HG03457 (cell line): ENCODE measurements at regions not wholly inside any gene's neighbourhood (a gene's known extent, or its start where the extent isn't known, plus 50 kb on each side); places are given as distances from the start of the nearest gene placed in this dataset.
"Not testable (repeated sequence)": the region's sequence is repeated elsewhere in the genome, so short reads cannot be mapped to it uniquely, and the experiment has no call there.

Experiments
- ATAC-seq: cut with Tn5 transposase; IDR thresholded peaks from one replicate; pipeline ENCODE4 v1.9.1; 2021; ENCODE audit warnings: moderate number of reproducible peaks; ENCODE audit not compliant: unreplicated experiment

DNA sequence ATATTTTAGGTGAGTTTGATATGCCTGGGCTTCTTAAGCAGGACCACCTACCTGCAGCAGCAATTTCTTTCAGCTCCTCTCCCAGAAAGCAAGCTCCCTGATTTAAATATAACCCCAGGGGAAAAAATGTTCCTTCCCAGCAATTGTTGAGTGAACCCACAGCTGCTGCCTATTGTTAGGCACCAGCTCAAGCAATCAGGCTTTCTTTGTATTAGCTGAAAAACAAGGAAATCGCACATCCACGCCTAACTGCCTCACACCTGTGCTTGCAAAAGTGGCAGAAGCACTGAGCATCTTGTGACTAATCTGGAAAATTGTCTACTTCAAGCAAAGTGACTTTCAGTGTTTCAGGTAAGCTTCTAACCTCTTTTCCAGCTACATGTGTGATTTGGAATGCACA is 432.2 kb downstream of the SMARCA1 start:
- no peak for ATAC-seq

DNA sequence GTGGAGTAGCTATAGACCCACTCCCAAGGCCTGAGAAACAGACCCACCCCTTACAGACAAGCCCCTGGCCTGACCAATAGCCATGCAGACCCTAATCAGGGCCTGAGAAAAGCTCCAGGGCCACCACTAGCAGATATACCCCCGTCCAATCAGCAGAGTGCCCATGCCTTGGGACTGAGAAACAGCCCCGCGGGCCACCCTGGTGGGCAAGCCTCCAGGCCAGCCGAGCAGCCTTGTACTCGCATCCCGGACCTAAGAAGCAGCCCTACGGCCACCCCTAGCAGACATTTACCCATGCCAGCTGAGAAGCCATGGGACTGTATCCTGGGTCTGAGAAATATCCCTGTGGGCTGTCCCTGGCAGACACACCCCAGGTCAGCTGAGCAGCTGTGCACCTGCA is 436.5 kb downstream of the SMARCA1 start:
- no peak for ATAC-seq

DNA sequence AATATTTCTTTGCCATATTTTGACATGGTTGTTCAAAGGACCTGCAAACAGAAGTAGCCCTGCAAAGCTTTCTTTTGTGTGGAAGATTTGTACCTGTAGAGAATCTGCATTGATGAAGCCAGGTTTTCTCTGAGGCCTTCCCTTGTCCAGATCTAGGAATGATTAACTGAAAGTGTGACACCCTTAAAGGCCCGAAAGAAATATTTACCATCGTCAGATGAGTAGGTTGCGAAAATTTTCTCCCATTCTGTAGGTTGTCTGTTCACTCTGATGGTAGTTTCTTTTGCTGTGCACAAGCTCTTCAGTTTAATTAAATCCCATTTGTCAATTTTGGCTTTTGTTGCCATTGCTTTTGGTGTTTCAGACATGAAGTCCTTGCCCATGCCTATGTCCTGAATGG is 439.0 kb downstream of the SMARCA1 start:
- ATAC-seq = not testable (repeated sequence)

DNA sequence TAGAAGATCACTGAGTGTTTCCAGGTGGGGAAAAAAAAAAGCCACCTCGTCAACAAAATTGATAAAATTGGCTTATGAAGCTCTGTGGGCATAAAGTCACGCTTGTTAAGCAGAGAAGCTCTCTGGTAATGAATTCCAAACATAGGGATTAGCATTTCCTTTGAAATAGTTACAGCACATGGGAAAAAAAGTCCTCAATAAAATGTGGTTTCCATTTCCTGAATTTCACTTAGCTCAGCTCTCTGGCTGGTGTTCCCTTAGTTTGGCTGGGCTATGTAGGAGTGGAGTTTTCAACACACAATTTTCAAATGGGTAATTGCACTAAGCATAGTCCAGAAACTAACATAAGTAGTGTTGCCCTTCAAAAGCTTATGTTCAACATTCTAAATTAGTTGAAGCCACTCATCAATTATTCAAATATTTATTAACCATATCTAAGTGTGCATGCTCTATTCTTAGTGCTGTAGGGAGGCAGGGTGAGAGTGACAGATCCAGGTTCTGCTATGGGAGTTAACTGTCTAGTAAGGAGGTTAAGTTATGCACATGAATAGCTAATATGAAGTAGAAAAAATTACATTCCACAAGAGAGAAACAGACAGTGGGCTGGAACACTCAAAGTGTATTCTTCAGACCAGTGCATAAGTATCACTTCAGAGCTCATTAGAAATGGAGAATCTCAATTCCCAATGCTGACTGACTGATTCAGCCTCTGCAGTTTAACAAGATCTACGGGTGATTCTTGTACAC is 445.7 kb downstream of the SMARCA1 start:
- no peak for ATAC-seq

DNA sequence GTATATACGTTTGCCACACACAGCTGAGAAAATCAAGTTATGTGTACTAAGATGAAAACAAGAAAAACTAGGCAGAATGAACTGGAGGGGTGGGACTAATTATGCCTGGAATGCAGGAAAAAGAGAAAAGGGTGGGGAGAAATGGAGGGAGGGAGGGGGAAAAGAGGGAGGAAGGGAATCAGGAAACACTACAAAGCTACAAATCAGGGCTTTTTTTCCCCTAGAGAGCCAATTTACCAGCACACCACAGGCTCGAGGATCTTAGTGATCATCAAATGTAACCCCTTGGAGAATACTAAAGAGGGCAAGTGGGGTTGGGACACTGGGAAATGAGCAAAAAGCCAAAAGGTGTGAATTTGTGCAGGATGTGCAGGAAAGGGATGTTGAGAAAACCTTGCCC is 451.9 kb downstream of the SMARCA1 start:
- ATAC-seq = no peak

DNA sequence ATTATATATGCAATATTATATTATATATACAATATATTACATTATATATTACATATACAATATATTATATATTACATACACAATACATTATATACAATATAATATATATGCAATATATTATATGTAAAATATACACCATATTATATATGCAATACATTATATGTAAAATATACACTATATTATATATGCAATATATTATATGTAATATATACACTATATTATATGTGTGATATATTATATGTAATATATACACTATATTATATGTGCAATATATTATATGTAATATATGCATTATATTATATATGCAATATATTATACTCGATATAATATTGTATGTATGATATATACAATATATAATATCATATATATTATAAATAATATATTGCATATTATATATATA is 457.4 kb downstream of the SMARCA1 start:
- no peak for ATAC-seq

DNA sequence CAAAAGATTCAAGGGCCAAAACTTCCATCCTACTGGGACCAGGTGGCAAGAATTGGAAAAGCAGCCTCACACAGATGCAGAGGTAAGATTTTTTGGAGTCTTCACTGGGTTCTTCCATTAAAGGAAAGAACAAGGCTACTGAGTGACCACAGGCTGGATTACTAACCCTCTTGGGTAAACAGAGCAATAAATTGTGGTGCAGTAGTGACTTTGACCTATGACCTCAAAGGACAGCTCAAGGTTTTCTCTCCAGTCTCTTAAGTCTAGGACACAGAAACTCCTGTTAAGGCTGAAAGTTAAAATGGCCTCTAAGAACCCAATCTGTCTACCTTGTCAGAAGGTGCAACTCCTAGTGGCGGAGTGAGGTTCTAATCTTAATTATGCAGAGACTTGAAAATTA is 464.9 kb downstream of the SMARCA1 start:
- no peak for ATAC-seq

DNA sequence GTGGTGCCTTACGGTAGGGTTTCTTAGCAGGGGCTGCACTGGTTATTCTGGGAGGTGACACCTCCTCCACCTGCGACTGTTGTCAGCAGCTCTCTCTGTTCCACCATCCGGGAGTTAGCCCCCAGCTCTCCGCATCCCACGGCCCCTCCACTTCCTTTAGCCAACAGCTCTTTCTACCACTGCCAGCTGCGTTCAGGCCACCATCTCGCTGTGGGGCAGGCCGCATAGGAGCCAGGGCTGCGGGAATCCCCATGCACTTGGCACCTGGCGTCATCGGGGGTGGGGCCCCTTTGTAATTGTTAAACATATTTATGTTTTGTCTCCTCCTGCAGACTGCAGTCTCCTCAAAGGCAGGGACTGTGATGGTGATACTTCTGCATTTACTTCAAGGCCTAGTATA is 480.2 kb downstream of the SMARCA1 start:
- ATAC-seq = no peak

DNA sequence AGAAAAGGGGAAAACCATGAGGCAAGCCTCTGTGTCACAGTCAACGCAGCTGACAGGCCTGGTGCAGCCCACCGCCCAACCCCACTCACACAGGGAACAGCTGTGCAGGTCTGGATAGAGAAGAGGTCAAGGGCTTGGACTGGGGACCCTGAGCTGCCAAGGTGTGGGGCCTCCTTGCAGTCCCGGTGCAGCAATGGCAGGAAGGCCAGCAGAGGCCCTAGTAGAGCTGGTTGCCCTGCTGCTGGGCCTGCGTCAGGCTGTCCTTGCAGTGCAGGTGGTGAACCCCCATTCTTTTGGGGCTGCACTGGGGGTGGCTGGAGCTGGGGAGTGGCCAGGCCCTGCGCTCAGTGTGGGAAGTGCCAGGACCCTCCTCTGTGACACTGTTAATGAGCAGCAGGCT is 482.0 kb downstream of the SMARCA1 start:
- no peak for ATAC-seq

DNA sequence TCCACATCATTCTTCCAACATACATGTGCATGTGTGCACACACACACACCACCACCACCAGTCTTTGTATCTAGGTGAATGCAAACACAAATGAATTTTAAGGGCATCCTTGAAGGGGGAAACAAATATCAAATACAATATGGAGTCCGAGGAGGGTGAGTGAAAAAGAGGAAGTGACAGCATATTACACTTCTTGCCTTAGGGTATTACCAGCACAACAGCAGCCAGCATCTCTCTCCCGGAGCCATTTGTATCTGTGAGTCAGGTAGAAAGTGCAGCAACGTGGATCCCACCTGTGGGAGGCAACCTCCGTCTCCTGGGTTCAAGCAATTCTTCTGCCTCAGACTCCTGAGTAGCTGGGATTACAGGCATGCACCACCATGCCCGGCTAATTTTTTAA is 483.2 kb downstream of the SMARCA1 start:
- ATAC-seq = no peak

DNA sequence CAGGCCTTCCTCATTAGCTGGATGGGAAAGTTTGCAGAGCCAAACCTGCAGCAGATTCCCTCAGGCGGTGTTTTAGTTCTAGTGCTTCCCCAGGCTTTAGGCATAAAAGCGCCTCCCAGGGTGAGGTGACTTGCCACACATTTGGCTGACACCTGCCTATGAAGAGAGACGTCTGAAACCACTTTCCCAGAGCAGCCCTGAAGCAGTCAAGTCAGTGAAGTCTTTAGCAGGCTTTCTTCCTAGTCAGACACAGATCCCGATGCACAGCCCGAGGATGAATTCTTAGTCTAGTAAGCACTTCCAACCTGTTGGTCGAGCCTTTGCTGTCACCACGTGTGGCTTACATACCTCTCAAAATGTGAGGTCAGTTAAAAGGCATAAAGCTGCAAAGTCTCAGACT is 484.1 kb downstream of the SMARCA1 start:
- no peak for ATAC-seq

DNA sequence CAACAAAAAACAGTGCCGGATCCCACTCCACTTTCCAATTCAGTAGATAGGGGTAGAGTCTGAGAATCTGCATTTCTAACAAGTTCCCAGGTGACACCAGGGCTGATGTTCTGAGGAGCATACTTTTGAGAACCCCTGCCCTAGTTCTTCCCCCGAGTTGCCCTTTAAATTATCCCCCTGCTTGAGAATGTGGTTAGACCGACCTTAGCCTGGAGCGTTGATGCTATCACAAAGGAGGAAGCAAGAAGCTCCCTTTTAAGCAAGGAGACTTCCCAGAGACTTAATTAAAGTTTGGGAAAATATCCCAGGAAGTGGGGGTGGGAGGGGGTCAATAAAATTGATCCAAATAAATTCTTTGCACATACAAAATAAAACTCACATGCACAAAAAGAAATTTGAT is 485.9 kb downstream of the SMARCA1 start:
- no peak for ATAC-seq

DNA sequence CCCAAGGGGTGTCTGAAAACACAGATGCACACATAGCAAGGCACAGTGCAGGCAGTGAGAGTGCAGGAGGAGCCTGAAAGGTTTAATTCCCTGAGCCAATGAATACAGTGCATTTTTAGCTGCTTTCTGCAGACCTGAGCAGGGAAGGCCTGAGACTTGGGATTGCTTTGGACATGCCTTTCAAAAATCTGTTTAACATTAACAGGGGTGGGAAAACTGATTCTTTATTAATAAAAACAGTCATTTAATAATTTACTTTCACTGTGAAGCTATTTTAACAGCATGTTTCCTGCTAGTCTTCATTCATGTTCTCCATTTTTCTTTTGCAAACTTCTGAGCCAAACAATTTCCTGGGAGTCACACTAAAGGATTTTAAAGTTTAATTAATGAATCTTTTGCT is 488.1 kb downstream of the SMARCA1 start:
- no peak for ATAC-seq

DNA sequence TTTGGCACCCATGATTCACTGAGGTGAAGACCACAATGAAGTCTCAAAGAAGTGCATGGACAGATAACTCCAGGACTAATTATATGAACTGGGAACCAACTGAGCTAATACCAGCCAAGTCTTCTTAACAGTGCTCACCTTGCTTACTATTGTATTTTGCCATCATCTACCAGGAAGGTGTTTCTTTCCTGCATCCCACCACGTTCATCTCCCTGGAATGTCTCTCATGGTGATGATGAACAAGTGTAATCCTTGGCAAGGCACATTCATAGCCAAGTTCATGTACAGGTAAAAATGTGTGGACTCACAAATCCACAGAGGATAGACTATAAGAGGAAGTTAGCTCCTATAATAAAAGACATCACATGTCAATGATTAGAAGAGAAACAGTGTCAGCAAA is 489.1 kb downstream of the SMARCA1 start:
- ATAC-seq = no peak

DNA sequence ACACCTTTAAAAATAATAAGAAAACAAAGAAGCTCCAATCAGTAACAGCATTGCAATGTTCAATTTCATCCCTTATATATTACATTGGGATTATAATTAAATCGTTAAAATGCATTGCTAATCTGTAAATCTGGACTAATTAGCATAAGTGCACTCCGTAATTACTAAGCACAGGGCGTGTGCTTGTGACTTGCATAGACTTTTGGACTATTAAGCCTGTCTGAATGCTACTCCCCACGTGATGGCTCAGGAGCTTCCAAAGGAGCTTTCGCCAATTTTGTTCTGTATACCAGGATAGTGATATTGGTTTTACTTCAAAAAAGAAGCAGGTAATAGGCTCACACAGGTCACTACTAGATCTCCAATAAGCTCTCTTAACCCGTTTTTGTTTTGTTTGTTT is 497.1 kb downstream of the SMARCA1 start:
- ATAC-seq = no peak

DNA sequence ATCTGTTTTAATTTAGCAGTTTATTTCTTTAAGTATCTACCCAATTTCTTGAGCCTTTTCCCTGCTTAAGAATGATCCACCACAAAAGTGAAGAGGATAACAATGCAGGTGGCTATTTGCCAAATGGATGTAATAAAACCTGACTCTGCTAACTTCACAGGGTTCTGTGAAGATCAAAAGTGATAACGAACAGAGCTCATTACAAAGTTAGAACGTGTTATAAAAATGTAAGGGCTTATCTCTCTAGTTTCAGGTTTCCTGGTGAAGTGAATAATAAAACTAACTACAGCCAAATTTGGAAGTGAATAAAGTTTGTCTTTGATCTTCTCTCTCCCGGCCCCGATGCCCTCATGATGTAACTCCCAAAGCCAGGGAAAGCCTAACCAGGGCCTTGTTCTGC is 497.9 kb downstream of the SMARCA1 start:
- ATAC-seq = no peak

DNA sequence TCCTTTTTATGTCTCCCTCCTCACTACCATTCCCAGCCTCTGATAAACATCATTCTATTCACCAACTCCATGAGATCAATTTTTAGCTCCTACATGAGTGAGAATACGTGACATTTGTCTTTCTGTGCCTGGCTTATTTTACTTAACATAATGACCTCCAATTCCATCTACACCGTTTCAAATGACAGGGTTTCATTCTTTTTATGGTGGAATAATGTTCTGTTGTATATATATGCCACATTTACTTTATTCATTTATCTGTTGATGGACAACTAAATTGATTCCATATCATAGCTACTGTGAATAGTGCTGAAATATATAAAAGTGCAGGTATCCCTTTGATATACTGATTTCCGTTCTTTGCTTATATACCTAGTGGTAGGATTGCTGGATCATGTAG is 503.9 kb downstream of the SMARCA1 start:
- no peak for ATAC-seq

DNA sequence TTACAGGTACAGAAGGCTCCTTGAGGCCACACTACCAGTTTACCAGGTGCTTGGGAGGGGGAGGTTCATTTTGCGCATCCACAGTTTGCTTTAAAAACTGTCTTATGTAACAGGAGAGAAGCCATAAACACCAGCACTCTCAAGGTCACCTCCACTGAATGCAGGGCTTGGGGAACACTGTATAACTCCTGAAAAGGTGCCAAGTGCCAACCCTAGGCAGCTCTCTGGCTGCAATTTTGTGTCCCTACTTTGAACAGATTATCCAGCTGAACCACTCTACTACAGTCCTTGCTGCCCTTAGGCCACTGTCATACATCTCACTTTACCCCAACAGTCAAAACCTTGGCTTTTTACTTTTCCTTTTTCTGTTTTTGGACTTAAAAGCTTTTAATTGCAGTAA is 507.9 kb downstream of the SMARCA1 start:
- no peak for ATAC-seq

DNA sequence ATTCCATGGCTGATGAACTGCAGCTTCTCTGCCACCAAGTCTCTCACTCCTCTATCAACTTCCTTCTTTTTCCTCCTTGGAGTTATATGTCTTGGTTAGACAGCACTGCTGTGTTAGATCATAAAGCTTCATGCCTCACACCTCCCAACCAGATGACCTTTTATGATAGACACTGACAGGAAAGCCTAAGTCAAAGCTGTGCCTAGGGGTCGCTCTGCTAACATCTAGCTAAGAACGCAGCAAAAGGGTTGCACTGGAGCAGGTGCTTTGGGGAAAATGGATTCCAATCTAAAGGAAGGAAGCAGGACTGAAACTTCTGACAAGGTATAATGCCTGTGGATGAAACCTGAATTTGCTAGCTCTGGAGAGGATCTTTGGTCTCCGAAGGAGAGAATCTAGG is 509.7 kb downstream of the SMARCA1 start:
- no peak for ATAC-seq

DNA sequence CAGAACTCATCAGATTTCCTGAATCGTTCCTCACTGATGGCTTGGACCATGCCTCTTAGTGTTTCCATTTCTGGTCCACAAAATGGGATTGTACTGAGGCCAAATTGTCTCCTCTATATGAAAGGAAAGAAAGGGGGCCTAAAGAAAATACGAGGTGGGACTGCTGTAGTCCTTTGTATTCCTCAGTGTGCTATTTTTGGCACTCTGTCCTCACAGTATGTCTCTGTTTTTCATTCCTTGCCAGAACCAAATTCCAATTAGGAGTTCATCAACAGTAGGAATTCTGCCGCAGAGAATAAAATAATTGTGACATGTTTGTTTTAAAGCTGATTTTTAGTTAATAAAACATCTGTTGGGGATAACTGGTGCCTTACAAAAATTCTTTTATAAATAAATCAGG is 515.7 kb downstream of the SMARCA1 start:
- no peak for ATAC-seq

DNA sequence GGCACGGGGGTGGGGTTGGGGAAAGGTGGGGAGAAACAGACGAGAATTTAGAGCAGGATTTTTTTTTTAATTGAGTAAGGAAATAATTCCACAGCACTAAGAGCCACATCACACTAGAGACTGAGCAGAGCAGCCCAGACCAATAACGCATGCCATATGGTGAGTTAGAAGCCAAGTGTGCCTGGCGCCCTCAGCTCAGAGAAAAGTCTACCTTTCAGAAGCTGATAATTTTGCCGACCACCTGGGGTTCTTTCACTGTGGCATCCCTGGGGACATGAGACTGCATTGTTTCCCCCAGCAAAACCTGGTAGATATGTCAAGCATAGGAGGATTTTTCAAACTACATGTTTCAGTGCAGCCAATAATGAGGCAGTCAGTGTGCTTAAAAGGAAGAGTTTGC is 516.8 kb downstream of the SMARCA1 start:
- ATAC-seq = no peak

DNA sequence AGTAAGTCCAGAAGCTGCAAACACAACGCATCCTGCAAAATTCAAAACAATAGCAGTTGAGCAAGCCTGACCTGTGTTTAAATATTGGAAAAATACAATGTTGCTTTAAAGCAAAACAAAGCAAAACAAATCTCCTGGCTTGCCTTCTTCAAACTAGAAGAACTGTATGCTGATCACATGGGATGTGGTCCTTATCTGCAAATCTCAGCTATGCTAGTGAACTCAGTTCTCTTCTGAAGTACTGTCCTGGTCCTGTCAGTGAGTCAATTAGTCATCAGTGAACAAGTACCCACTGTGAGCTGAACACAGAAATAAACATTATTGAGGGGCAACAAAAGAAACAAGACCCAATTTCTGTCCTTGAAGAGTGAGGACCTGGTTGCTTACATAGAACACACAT is 522.5 kb downstream of the SMARCA1 start:
- no peak for ATAC-seq

DNA sequence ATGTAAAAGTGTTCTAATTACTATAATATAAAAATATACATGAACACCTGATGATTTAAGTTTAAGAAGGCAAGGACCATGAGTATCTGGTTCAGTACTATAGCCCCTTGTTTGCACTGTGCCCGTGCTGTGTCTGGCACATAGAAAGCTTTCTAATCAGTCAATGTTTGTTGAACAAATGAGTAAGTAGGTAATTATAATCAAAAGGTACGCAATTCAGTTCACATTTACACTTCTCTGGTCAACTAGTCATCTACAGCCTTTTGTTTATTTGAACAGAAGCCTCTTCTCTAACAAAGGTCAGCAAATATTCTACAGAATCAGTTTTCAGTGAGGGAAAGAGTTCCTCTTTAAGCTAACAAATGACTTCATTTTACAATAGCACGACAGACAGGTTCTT is 523.3 kb downstream of the SMARCA1 start:
- ATAC-seq = no peak
